Endothelial cell of umbilical vein (primary cell): ENCODE measurements at regions not wholly inside any gene's neighbourhood (a gene's known extent, or its start where the extent isn't known, plus 50 kb on each side); places are given as distances from the start of the nearest gene placed in this dataset.

Source experiments
- BruUV-seq: library from RNA; stranded (reverse); fragments of 400-500 nt; replicated peaks from 2 replicates; lab custom pipeline; 2021; lab: Mats Ljungman, UMichigan
- CTCF ChIA-PET: fragments of 300-600, 350-600 bp; sonication (Branson Sonifier 250); formaldehyde crosslinking; loops from one replicate; lab custom pipeline; 2021; ENCODE audit warnings: antibody characterized with exemption, inconsistent platforms; lab: Charles Lee
- POLR2A ChIA-PET: fragments of 300-600, 350-600 bp; sonication (Branson Sonifier 250); formaldehyde crosslinking; loops from one replicate; lab custom pipeline; 2021; ENCODE audit warnings: antibody characterized with exemption, inconsistent platforms; lab: Charles Lee
- DNase-seq: peaks from one replicate; pipeline ENCODE4 v3.0.0-alpha.2; 2011; ENCODE audit warnings: low read depth, low spot score
- FAIRE-seq: peaks from 2 replicates; lab custom pipeline; 2011; peaks lifted over from hg19 to GRCh38; lab: Jason Lieb, UNC
- H2AFZ ChIP-seq: 2 replicates; pipeline ENCODE4 v1.6.0; 2012; ENCODE audit warnings: low read depth, low read length, control low read depth, inconsistent platforms
- H3K27ac ChIP-seq: 2 replicates; pipeline ENCODE4 v1.5.1; 2011; ENCODE audit warnings: low read depth, mild to moderate bottlenecking, control low read depth, low read length, moderate library complexity; ENCODE audit not compliant: insufficient read depth
- H3K27me3 ChIP-seq, 2 experiments: 2 replicates each; pipeline versions ENCODE4 v1.6.0 to v1.6.1; 2011; ENCODE audit warnings: low read length in 2 of 2, mixed read lengths in 1 of 2; ENCODE audit not compliant: control insufficient read depth in 2 of 2, insufficient read depth in 2 of 2
- H3K36me3 ChIP-seq, 2 experiments: 2 replicates in 1 of 2; 3 replicates in 1 of 2; pipeline ENCODE4 v1.5.1; 2011; ENCODE audit warnings: low read length in 2 of 2, mild to moderate bottlenecking in 1 of 2, moderate library complexity in 1 of 2; ENCODE audit not compliant: control insufficient read depth in 2 of 2, insufficient read depth in 2 of 2; ENCODE audit errors: extremely low read depth in 1 of 2
- H3K4me1 ChIP-seq: 3 replicates; pipeline ENCODE4 v1.5.1; 2011; ENCODE audit warnings: mild to moderate bottlenecking, low read length; ENCODE audit not compliant: control insufficient read depth, insufficient read depth; ENCODE audit errors: extremely low read depth
- H3K4me2 ChIP-seq: 2 replicates; pipeline ENCODE4 v1.6.1; 2011; ENCODE audit warnings: low read length, control low read depth, mixed read lengths; ENCODE audit not compliant: insufficient read depth
- H3K4me3 ChIP-seq, 3 experiments: fragments of 200-600 bp in 1 of 3; sonication (generic), shearing (Covaris generic) in 1 of 3; replicated peaks in 1 of 3; 2 replicates each; pipeline ENCODE4 v1.5.1; 2011 to 2016; ENCODE audit warnings: control low read depth in 3 of 3, low read length in 3 of 3, mild to moderate bottlenecking in 2 of 3, inconsistent platforms in 1 of 3, low read depth in 1 of 3, moderate library complexity in 1 of 3; ENCODE audit not compliant: insufficient read depth in 1 of 3
- H3K79me2 ChIP-seq: 2 replicates; pipeline ENCODE4 v1.6.0; 2012; ENCODE audit warnings: low read length, inconsistent platforms; ENCODE audit not compliant: control insufficient read depth, insufficient read depth
- H3K9ac ChIP-seq: replicated peaks from 2 replicates; pipeline ENCODE3; 2011; ENCODE audit warnings: low read length, control low read depth; ENCODE audit not compliant: insufficient read depth; ENCODE audit errors: extremely low read depth
- H3K9me1 ChIP-seq: replicated peaks from 3 replicates; pipeline ENCODE4 v1.6.0; 2011; ENCODE audit warnings: mild to moderate bottlenecking, low read length; ENCODE audit not compliant: control insufficient read depth, insufficient read depth; ENCODE audit errors: extremely low read depth
- H3K9me3 ChIP-seq: replicated peaks from 2 replicates; pipeline ENCODE4 v1.5.1; 2012; ENCODE audit warnings: low read length, inconsistent platforms; ENCODE audit not compliant: control insufficient read depth, insufficient read depth
- H4K20me1 ChIP-seq: replicated peaks from 2 replicates; pipeline ENCODE3; 2011; ENCODE audit warnings: mild to moderate bottlenecking, low read length; ENCODE audit not compliant: control insufficient read depth, insufficient read depth; ENCODE audit errors: extremely low read depth
- CTCF ChIP-seq, 2 donors: IDR thresholded peaks; 1 replicate in 1 of 2; 2 replicates in 1 of 2; pipeline ENCODE4 v1.5.1; 2011; ENCODE audit warnings: low read length in 2 of 2, mild to moderate bottlenecking in 2 of 2, moderate library complexity in 2 of 2, control low read depth in 1 of 2, inconsistent platforms in 1 of 2, low read depth in 1 of 2; ENCODE audit not compliant: insufficient read depth in 1 of 2; ENCODE audit errors: extremely low read depth in 1 of 2
- EZH2 ChIP-seq: IDR thresholded peaks from 2 replicates; pipeline ENCODE4 v1.6.1; 2012; ENCODE audit warnings: borderline replicate concordance, low read depth, mild to moderate bottlenecking, moderate library complexity, low read length, inconsistent platforms; ENCODE audit not compliant: severe bottlenecking
- FOS ChIP-seq: IDR thresholded peaks from 2 replicates; pipeline ENCODE4 v1.6.1; 2011; ENCODE audit warnings: mild to moderate bottlenecking, low read length, moderate library complexity, borderline replicate concordance; ENCODE audit not compliant: insufficient read depth
- JUN ChIP-seq: IDR thresholded peaks from 2 replicates; pipeline ENCODE4 v1.6.1; 2011; ENCODE audit warnings: borderline replicate concordance, low read depth; ENCODE audit not compliant: insufficient read length, insufficient read depth
- MYC ChIP-seq: IDR thresholded peaks from one replicate; pipeline ENCODE4 v1.6.1; 2011; ENCODE audit warnings: mild to moderate bottlenecking, low read depth, low read length
- POLR2A ChIP-seq: IDR thresholded peaks from 2 replicates; pipeline ENCODE4 v1.6.1; 2012; ENCODE audit warnings: low read depth, mild to moderate bottlenecking, control low read depth, low read length
- POLR2AphosphoS5 ChIP-seq: IDR thresholded peaks from 2 replicates; pipeline ENCODE4 v1.6.1; 2012; ENCODE audit warnings: low read depth, mild to moderate bottlenecking, control low read depth, low read length, moderate library complexity; ENCODE audit not compliant: insufficient read depth
- dilution Hi-C: fragments of 300-500 bp; cut with MboI; formaldehyde crosslinking; loops from one replicate; pipeline ENCODE4 v1.15.0; 2019; ENCODE audit warnings: low sequenced_read_pairs; ENCODE audit not compliant: extremely low pct_ligation_motif_present
- intact Hi-C: fragments of 100-400 bp; cut with micrococcal nuclease; formaldehyde crosslinking; loops from one replicate; pipeline ENCODE4 v1.10.0; 2022

GRCh38 chr4:87919941-87920340 is 55.6 kb upstream of the SPP1 start:
- Histone ChIP-seq H3K4me2 (no peak overlapping the region), H3K27me3 (no peaks in the 10 kb centered on the region), H4K20me1 (no peaks in the 10 kb centered on the region), H2AFZ (no peak overlapping the region), H3K79me2 (no peaks in the 10 kb centered on the region), H3K9me3 (no peaks in the 10 kb centered on the region), H3K36me3 (no peaks in the 10 kb centered on the region), H3K4me3 (no peak overlapping the region), H3K4me1 (no peaks in the 10 kb centered on the region), H3K9ac (no peak overlapping the region), H3K9me1 (no peaks in the 10 kb centered on the region), H3K27ac (no peak overlapping the region)
- FAIRE-seq = no peak
- POLR2A ChIA-PET = no interaction called here
- no peak for DNase-seq
- dilution Hi-C loops = no loop called here
- intact Hi-C loops = no loop called here
- TF ChIP-seq CTCF (IDR thresholded peaks at IDR 0.05; ENCODE audit: extremely low read depth in 1 of 2, insufficient read depth in 1 of 2, low read depth in 1 of 2, low read length in 2 of 2) (no peak), FOS (no peak), POLR2A (no peak), MYC (no peak), POLR2AphosphoS5 (no peak)
- no TSS peak for BruUV-seq
- CTCF ChIA-PET = interaction anchor here (0.8 kb wide), 1 partner anchor 17 kb away, joined by 3 read pairs; no protein-coding TSS in a partner anchor

- no peaks in the 10 kb centered on the region for H3K9me3 ChIP-seq
- H3K27ac ChIP-seq = no peak overlapping the region
- DNase-seq (no peak), FAIRE-seq (no peak)
- ChIA-PET POLR2A (no interaction called here), CTCF (interaction anchor here (1.0 kb wide), 1 partner anchor 53 kb away, joined by 5 read pairs; no protein-coding TSS in a partner anchor)
- no peak overlapping the region for H3K4me2 ChIP-seq
- TF ChIP-seq EZH2 = no peak
- TF ChIP-seq MYC = no peak
- no peak for TF ChIP-seq JUN
- no peak for TF ChIP-seq CTCF (IDR thresholded peaks at IDR 0.05; ENCODE audit: extremely low read depth in 1 of 2, insufficient read depth in 1 of 2, low read depth in 1 of 2, low read length in 2 of 2)
- no peak for TF ChIP-seq POLR2A
- no peaks in the 10 kb centered on the region for H3K9me1 ChIP-seq
- no TSS peak for BruUV-seq
- no peaks in the 10 kb centered on the region for H4K20me1 ChIP-seq
- intact Hi-C loops = no loop called here
- H3K36me3 ChIP-seq = no peaks in the 10 kb centered on the region
- no peaks in the 10 kb centered on the region for H3K4me1 ChIP-seq
- no peaks in the 10 kb centered on the region for H3K79me2 ChIP-seq
- no peak overlapping the region for H3K4me3 ChIP-seq
- no peaks in the 10 kb centered on the region for H3K27me3 ChIP-seq
- H3K9ac ChIP-seq = no peak overlapping the region
- no peak overlapping the region for H2AFZ ChIP-seq
- dilution Hi-C loops = no loop called here
Measured at GRCh38 chr4:87920478-87920877, 55.0 kb upstream of the SPP1 start.
